K562 (cell line): ENCODE measurements at regions not wholly inside any gene's neighbourhood (a gene's known extent, or its start where the extent isn't known, plus 50 kb on each side); places are given as distances from the start of the nearest gene placed in this dataset.

Source experiments
- ATAC-seq: fragments of 200-7000 bp; cut with Tn5 transposase; 3 replicates; pipeline ENCODE4 v1.9.1; 2020; ENCODE audit warnings: moderate library complexity
- BruUV-seq: library from RNA; stranded (reverse); fragments of 400-500 nt; replicated peaks from 2 replicates; lab custom pipeline; 2021; lab: Mats Ljungman, UMichigan
- CTCF ChIA-PET: fragments of 300-600 bp; formaldehyde crosslinking; extraction: SDS; loops from one replicate; lab custom pipeline; 2021; ENCODE audit warnings: low intra/inter-chr PET ratio; lab: Yijun Ruan, JAX
- POLR2A ChIA-PET: fragments of 300-600, 350-650 bp; sonication (Branson Sonifier 250); formaldehyde crosslinking; extraction: SDS; loops from one replicate; lab custom pipeline; 2021; ENCODE audit warnings: antibody characterized with exemption, inconsistent platforms; lab: Yijun Ruan, JAX
- DNase-seq, 4 experiments: peaks; one replicate each; pipeline versions ENCODE4 v3.0.0 to v3.0.0-alpha.2; 2011 to 2018; ENCODE audit warnings: low spot score in 3 of 4, mixed read lengths in 3 of 4; ENCODE audit errors: extremely low read depth in 1 of 4
- FAIRE-seq: peaks from 2 replicates; lab custom pipeline; 2011; peaks lifted over from hg19 to GRCh38; lab: Jason Lieb, UNC
- H2AFZ ChIP-seq: 2 replicates; pipeline ENCODE4 v1.6.0; 2011; ENCODE audit warnings: low read depth, low read length, control low read depth, inconsistent platforms
- H3K27ac ChIP-seq: fragments of 200-600 bp; 3 replicates; pipeline ENCODE4 v1.8.0; 2011; ENCODE audit warnings: low read depth, mild to moderate bottlenecking, control low read depth, inconsistent platforms, low read length, moderate library complexity, mixed read lengths; ENCODE audit errors: extremely low read depth
- H3K27me3 ChIP-seq, 2 experiments: fragments of 300-600 bp in 1 of 2; 2 replicates in 1 of 2; 3 replicates in 1 of 2; pipeline versions ENCODE4 v1.6.0 to v1.8.0; 2011; ENCODE audit warnings: inconsistent platforms in 2 of 2, low read length in 2 of 2, mild to moderate bottlenecking in 1 of 2, mixed read lengths in 1 of 2, moderate library complexity in 1 of 2; ENCODE audit not compliant: control insufficient read depth in 2 of 2, insufficient read depth in 2 of 2
- H3K36me3 ChIP-seq: fragments of 300-600 bp; 3 replicates; pipeline ENCODE4 v1.8.0; 2011; ENCODE audit warnings: mild to moderate bottlenecking, low read length, inconsistent platforms; ENCODE audit not compliant: control insufficient read depth, insufficient read depth
- H3K4me1 ChIP-seq, 2 experiments: fragments of 200-600 bp in 1 of 2; replicated peaks in 1 of 2; 2 replicates in 1 of 2; 3 replicates in 1 of 2; pipeline versions ENCODE4 v1.5.1 to v1.8.0; 2011; ENCODE audit warnings: inconsistent platforms in 2 of 2, low read length in 2 of 2, mild to moderate bottlenecking in 1 of 2, mixed read lengths in 1 of 2, moderate library complexity in 1 of 2; ENCODE audit not compliant: control insufficient read depth in 2 of 2, insufficient read depth in 2 of 2
- H3K4me2 ChIP-seq: 2 replicates; pipeline ENCODE4 v1.6.1; 2011; ENCODE audit warnings: low read length, control low read depth, inconsistent platforms, mixed read lengths; ENCODE audit not compliant: insufficient read depth
- H3K4me3 ChIP-seq: fragments of 200-600 bp; sonication (generic), shearing (Covaris generic); 2 replicates; pipeline ENCODE4 v1.5.1; 2016; ENCODE audit warnings: control low read depth, inconsistent platforms
- H3K79me2 ChIP-seq: fragments of 200-600 bp; 3 replicates; pipeline ENCODE4 v1.8.0; 2011; ENCODE audit warnings: low read length, inconsistent platforms; ENCODE audit not compliant: control insufficient read depth, insufficient read depth
- H3K9ac ChIP-seq, 2 experiments: 2 replicates each; pipeline versions ENCODE4 v1.6.0 to v1.6.1; 2011; ENCODE audit warnings: low read depth in 2 of 2, low read length in 2 of 2, control low read depth in 1 of 2, inconsistent platforms in 1 of 2, mild to moderate bottlenecking in 1 of 2, mixed read lengths in 1 of 2; ENCODE audit not compliant: insufficient read depth in 1 of 2
- H3K9me1 ChIP-seq: one replicate; pipeline ENCODE4 v1.6.0; 2011; ENCODE audit warnings: inconsistent platforms, mild to moderate bottlenecking, low read length, moderate library complexity; ENCODE audit not compliant: control insufficient read depth, insufficient read depth
- H3K9me3 ChIP-seq: replicated peaks from 2 replicates; pipeline ENCODE4 v1.5.1; 2011; ENCODE audit warnings: low read depth, low read length, inconsistent platforms; ENCODE audit not compliant: control insufficient read depth, insufficient read depth
- H4K20me1 ChIP-seq: replicated peaks from 2 replicates; pipeline ENCODE4 v1.6.1; 2011; ENCODE audit warnings: low read length, inconsistent platforms, mixed read lengths; ENCODE audit not compliant: control insufficient read depth, insufficient read depth
- CBFB ChIP-seq: sonication (generic); formaldehyde crosslinking; IDR thresholded peaks from 2 replicates; pipeline ENCODE4 v1.4.0; 2020; ENCODE audit warnings: mild to moderate bottlenecking, missing genetic modification reagents
- EZH2 ChIP-seq: IDR thresholded peaks from 2 replicates; pipeline ENCODE4 v1.6.1; 2012; ENCODE audit warnings: low read depth, mild to moderate bottlenecking, inconsistent platforms, low read length, borderline replicate concordance
- NCOA4 ChIP-seq: fragments of 450-650 bp; IDR thresholded peaks from 2 replicates; pipeline ENCODE4 v1.6.1; 2018; ENCODE audit warnings: mild to moderate bottlenecking; ENCODE audit not compliant: partially characterized antibody
- NCOA6 ChIP-seq: fragments of 450-650 bp; IDR thresholded peaks from 2 replicates; pipeline ENCODE4 v1.6.1; 2017; ENCODE audit warnings: mild to moderate bottlenecking
- PHB ChIP-seq: fragments of 250-450 bp; sonication (Bioruptor Pico); IDR thresholded peaks from 2 replicates; pipeline ENCODE4 v1.5.0; 2021
- RNF2 ChIP-seq: sonication (generic); IDR thresholded peaks from 2 replicates; pipeline ENCODE4 v1.6.1; 2016
- ZNF57 ChIP-seq: fragments of 450-650 bp; formaldehyde crosslinking; IDR thresholded peaks from 2 replicates; pipeline ENCODE4 v1.4.0; 2020; ENCODE audit warnings: mild to moderate bottlenecking, moderate library complexity
- ZNF785 ChIP-seq: fragments of 250-450 bp; sonication (Bioruptor Pico); IDR thresholded peaks from 2 replicates; pipeline ENCODE4 v1.4.0; 2020; ENCODE audit warnings: mild to moderate bottlenecking
- WGBS: fragments of 100-300 bp; shearing (Covaris generic); methylation state at CpG from one replicate; pipeline ENCODE4 v1.1.6; 2016; ENCODE audit warnings: low coverage, mixed read lengths; ENCODE audit not compliant: insufficient coverage; ENCODE audit errors: missing lambda C conversion rate; 5-methylcytosine and 5-hydroxymethylcytosine counted together
- in situ Hi-C: fragments of 300-500 bp; cut with MboI; formaldehyde crosslinking; loops from 4 replicates; pipeline ENCODE4 v1.15.0; 2018; ENCODE audit warnings: inconsistent platforms, mixed read lengths
- intact Hi-C: fragments of 100-400 bp; cut with micrococcal nuclease; formaldehyde crosslinking; loops from 2 replicates; pipeline ENCODE4 v1.14.2; 2022
- TF ChIP-seq, protein P1 (sequence below): sonication (generic); formaldehyde crosslinking; IDR thresholded peaks from 2 replicates; pipeline ENCODE4 v1.8.0; 2022; ENCODE audit warnings: mild to moderate bottlenecking, missing genetic modification reagents

DNA sequence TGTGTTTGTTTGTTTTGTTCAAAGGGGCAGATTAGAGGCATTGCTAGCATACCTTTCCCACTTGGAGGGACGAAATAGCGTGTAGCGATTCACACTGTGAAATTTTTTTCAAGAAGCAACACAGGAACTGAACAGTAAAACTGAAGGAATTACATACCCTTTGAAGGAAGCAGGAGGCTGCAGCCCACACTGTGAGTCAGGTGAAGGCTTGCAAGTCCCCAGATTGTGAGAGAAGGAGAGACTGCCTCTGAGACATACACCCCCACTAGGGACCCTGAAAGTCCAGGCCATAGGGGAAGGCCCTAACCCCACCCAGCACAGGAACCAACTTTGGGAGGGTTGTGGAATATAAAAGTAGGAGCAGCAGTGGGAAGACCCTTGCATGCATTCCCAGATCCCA, 69.6 kb upstream of the HS3ST3A1 start:
- ATAC-seq: no peak
- in situ Hi-C loops: no loop called here
- intact Hi-C loops: no loop called here
- Histone ChIP-seq H3K27me3 (no peaks in the 10 kb centered on the region; a peak in 1 of 5 replicates), H3K4me3 (no peak overlapping the region), H2AFZ (no peak overlapping the region), H4K20me1 (no peaks in the 10 kb centered on the region), H3K9ac (no peak overlapping the region), H3K4me1 (no peaks in the 10 kb centered on the region), H3K27ac (no peak overlapping the region), H3K4me2 (no peak overlapping the region), H3K36me3 (no peaks in the 10 kb centered on the region), H3K9me1 (no peaks in the 10 kb centered on the region), H3K79me2 (no peaks in the 10 kb centered on the region), H3K9me3 (no peaks in the 10 kb centered on the region)
- ChIA-PET CTCF (no interaction called here), POLR2A (no interaction called here)
- BruUV-seq: no TSS peak
- FAIRE-seq: no peak
- no peak for DNase-seq
- no peak for TF ChIP-seq ZNF785 (CRISPR knock-in tag)
- no peak for TF ChIP-seq NCOA4
- no peak for TF ChIP-seq NCOA6
- no peak for TF ChIP-seq ZNF57 (CRISPR knock-in tag)
- no peak for TF ChIP-seq PHB (CRISPR knock-in tag)
- TF ChIP-seq CBFB (CRISPR knock-in tag): no peak
- no peak for TF ChIP-seq EZH2
- TF ChIP-seq, protein P1, sequence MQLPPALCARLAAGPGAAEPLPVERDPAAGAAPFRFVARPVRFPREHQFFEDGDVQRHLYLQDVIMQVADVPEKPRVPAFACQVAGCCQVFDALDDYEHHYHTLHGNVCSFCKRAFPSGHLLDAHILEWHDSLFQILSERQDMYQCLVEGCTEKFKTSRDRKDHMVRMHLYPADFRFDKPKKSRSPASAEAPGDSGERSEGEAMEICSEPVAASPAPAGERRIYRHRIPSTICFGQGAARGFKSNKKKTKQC (CRISPR knock-in tag): no peak
- TF ChIP-seq RNF2: no peak
- WGBS: no CpG with 5 or more reads among the region's 3 CpGs
